NCI-H128 (cell line): ENCODE measurements at regions not wholly inside any gene's neighbourhood (a gene's known extent, or its start where the extent isn't known, plus 50 kb on each side); places are given as distances from the start of the nearest gene placed in this dataset.
"Not testable (repeated sequence)": the region's sequence is repeated elsewhere in the genome, so short reads cannot be mapped to it uniquely, and the experiment has no call there.

Experiments used
- DNase-seq: peaks from one replicate; lab custom pipeline; 2025; ENCODE audit not compliant: unreplicated experiment; lab: John Stamatoyannopoulos, UW

DNA sequence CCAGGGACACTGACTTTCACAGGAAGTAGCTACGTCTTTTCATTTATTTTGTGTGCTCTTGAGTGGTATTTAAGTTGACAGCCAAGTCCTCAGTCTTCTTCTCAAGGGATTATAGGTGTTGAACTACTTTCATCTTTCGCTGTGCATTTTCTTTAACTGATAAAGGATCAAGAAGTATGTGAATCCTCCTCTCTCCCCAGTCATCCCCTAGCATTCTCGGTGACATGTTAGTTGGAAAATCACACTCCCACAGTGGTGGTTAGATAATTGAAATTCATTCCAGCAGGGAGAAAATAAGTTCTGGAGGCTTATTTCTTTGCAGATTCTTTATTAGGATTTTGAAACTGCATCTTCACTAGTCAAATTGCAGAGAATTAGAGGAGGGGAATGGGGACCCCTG lies 569.4 kb downstream of the MEI4 start:
- no peak for DNase-seq

DNA sequence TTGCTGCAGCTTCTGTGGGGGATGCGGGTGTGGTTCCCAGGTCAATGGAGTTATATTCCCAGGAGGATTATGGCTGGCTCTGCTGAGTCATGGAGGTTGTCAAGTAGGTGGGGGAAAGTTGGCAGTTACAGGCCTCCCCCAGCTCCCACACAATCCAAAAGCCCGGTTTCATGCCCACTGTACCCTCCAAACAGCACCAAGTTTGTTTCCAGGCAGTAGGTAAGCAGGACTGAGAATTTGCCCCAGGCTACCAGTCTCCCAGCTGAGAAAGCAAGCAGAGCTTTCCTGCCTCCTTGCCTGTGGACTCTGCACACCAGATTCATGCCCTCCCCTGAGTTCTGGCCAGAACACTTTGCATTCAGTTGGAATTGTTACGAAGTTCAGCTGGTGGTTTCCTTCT lies 578.2 kb downstream of the MEI4 start:
- DNase-seq, result no peak

DNA sequence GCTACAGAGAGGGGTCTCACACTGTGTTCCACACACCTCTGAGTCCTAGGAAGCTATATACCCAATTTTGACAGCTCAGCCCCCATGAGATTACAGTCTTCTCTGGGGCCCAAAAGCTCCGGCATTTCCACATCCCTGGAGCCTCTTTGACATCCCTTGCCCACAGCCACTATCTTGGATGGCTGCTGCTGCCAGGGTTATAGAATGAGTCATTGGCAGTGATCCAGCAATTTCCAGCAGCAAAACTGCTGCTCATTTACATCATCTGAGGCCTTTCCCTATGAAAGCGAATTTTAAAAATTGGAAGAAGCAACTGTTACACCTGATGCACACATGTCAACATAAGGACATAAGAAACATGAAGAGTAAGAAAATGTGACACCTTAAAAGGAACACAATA lies 590.7 kb downstream of the MEI4 start:
- DNase-seq, result no peak

GRCh38 chr6:78251931-78252330 lies 599.1 kb downstream of the MEI4 start:
- DNase-seq, result no peak

- DNase-seq, result no peak
Measured at GRCh38 chr6:78253618-78254017, 600.8 kb downstream of the MEI4 start.

DNA sequence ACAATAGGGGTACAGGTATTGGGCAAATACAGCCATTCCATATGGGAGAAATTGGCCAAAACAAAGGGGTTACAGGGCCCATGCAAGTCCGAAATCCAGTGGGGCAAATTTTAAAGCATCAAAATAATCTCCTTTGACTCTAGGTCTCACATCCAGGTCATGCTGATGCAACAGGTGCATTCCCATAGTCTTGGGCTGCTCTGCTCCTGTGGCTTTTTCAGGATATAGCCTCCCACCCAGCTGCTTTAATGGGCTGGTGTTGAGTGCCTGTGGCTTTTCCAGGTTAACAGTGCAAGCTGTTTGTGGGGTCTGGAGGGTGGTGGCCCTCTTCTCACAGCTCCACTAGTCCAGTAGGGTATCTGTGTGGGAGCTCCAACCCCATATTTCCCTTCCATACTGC lies 607.1 kb downstream of the MEI4 start:
- no peak for DNase-seq

GRCh38 chr6:78260427-78260826 lies 606.9 kb upstream of the IRAK1BP1 start:
- DNase-seq, result not testable (repeated sequence)

- no peak for DNase-seq
Measured at GRCh38 chr6:78268591-78269452, 598.5 kb upstream of the IRAK1BP1 start.

DNA sequence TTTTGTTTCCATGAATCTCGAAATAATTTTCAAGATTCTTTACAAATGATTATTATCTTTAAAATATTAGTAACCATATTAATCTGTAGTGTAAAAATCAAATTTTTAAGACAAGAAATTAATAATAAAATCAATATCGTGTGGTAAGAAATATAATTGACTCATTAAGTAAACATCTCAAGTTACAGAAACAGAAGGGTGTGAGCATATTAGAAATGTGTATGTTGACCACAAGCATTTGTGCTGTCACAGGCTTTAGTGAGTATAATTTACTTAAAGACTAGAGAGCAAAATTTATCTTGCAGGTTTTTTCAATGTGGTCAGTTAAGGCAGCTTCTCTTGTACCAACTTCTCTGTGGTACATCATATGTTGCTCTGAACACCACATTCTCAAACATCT lies 566.5 kb upstream of the IRAK1BP1 start:
- no peak for DNase-seq

GRCh38 chr6:78302411-78302810 lies 564.9 kb upstream of the IRAK1BP1 start:
- no peak for DNase-seq

GRCh38 chr6:78308025-78308424 lies 559.3 kb upstream of the IRAK1BP1 start:
- DNase-seq, result no peak

DNA sequence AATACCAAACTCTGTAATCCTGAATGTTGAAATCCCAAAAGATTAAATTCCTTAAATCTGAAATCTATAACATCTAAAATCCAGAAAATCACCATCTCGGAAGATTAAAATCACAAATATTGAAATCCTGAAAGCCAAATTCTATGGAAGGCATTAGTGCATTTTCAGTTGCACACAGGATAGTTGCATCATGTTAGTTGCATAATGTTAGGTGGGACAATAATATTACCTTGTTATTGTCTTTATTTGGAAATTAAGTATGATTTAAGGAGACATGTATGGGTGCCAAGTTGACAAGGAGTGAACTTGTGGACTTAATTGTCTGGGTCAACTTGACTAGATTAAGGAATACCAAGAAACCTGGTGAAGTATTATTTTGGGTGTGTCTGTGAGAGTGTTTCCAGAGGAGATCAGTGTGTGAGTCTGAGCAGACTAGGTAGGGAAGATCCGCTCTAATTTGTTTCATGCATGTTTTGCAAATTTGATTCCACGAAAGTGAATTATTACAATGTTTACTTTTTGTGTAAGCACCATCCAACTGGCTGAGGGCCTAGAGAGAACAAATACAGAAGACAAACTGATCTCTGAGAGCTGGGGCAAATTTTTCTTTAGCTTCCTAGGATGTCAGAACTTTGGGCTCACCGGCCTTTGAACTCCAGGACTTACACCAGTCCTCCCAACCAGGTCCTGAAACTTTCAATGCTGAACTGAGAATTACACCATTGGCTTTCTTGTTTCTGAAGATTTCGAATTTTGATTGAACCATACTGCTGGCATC lies 545.1 kb upstream of the IRAK1BP1 start:
- DNase-seq, result no peak

DNA sequence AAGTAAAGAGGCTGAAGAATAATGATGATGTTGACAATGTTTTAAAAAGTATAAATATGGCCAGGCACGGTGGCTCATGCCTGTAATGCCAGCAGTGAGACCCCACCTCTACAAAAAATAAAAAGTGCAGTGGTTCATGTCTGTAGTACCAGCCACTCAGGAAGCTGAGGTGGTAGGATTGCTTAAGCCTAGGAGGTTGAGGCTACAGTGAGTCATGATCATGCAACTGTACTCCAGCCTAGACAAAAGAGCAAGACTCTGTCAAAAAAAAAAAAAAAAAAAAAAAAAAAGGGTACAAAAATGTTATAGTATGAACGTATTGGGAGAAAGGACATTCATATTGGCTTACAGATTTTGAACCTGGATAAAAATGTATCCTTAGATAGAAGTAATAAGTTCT lies 543.1 kb upstream of the IRAK1BP1 start:
- no peak for DNase-seq

- no peak for DNase-seq
Measured at GRCh38 chr6:78340755-78341154, 526.6 kb upstream of the IRAK1BP1 start.

- no peak for DNase-seq
Measured at GRCh38 chr6:78345882-78346281, 521.5 kb upstream of the IRAK1BP1 start.

GRCh38 chr6:78347191-78347916 lies 520.0 kb upstream of the IRAK1BP1 start:
- no peak for DNase-seq

GRCh38 chr6:78353040-78353439 lies 514.3 kb upstream of the IRAK1BP1 start:
- DNase-seq, result no peak

GRCh38 chr6:78363688-78364087 lies 503.7 kb upstream of the IRAK1BP1 start:
- DNase-seq, result no peak

DNA sequence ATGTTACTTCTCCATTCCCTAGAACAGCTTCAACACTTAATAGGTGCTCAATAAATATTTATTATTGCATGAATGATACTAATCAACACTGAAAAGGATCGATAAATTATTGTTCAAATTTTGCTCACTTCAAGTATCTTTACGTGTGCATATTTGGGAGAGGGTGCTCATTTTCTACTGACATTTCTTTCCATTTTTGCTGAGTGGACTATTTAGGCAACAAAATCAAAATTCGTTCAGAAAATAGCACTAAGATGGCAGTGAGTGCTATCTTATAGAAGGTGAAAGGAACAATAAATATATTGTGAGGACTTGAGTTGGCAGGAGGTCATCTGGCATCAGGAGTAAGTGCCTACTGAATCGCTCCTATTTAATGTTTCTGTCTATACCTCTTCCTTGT lies 501.9 kb upstream of the IRAK1BP1 start:
- DNase-seq, result no peak

DNA sequence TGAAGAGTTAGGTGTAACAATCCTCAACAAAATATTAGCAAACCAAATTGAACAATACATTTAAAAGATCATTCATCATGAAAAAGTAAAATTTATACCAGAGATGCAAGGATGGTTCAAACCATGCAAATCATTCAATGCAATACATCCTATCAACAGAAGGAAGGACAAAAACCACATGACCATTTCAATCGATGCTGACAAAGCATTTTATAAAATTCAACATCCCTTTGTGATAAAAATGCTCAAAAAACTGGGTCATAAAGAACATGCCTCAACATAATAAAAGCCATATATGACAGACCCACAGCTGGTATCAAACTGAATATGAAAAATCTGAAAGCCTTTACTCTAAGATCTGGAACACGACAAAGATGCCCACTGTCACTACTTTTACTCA lies 490.3 kb upstream of the IRAK1BP1 start:
- DNase-seq, result no peak

DNA sequence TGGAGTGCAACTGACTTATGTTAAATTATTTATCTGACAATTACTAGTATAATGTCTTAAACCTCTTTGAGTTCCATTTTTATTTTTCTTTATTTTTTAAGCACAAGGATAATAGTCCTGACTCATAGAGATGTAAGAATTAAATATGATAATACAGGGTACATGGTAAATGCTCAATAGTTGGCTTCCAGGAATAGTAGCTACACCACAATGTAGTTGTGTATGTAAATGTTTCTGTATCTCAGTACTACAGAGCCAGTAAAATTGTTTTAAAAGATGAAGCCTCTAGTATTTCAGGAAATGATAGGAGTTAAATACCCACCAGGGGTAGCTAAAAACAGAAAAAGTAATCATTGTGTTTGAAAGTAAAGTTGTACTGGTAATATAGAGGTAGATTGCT lies 487.4 kb upstream of the IRAK1BP1 start:
- no peak for DNase-seq

DNA sequence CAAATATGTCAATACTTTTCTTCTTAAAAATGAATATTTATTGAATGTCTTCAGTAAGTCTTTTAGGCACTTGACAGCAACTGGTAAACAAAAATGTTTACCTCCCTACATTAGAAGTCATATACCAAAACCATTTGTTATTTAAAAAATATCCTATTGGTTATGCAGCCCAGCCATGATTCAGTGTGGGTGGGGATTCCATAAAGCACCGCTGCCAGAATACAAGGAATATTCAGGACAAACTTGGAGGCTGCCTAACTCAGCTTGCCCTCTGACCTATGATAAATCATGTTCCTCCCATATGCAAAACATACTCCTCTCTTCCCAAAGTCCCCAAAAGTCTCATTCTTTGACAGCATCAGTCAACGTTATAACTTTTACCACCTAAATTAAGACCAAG lies 486.8 kb upstream of the IRAK1BP1 start:
- DNase-seq, result no peak
